GM18867 (cell line): ENCODE measurements at regions not wholly inside any gene's neighbourhood (a gene's known extent, or its start where the extent isn't known, plus 50 kb on each side); places are given as distances from the start of the nearest gene placed in this dataset.

Experiments used
- ATAC-seq: cut with Tn5 transposase; IDR thresholded peaks from one replicate; pipeline ENCODE4 v1.9.1; 2021; ENCODE audit warnings: mild to moderate bottlenecking, moderate library complexity; ENCODE audit not compliant: unreplicated experiment

- no peak for ATAC-seq
Observed at GRCh38 chr11:88448131-88448670, 110.7 kb upstream of the CTSC start.

- ATAC-seq, result no peak
Observed at GRCh38 chr11:88447281-88447680, 109.7 kb upstream of the CTSC start.

GRCh38 chr11:88439356-88439755 lies 101.8 kb upstream of the CTSC start:
- ATAC-seq, result no peak

GRCh38 chr11:88438721-88439120 lies 101.2 kb upstream of the CTSC start:
- ATAC-seq, result no peak

- peak; percentile 99 for ATAC-seq
Observed at GRCh38 chr11:88435415-88435814, 97.9 kb upstream of the CTSC start.

- ATAC-seq, result no peak
Observed at GRCh38 chr11:88434333-88434976, 96.9 kb upstream of the CTSC start.

GRCh38 chr11:88433536-88434230 lies 96.1 kb upstream of the CTSC start:
- no peak for ATAC-seq

GRCh38 chr11:88431675-88432341 lies 94.3 kb upstream of the CTSC start:
- no peak for ATAC-seq

GRCh38 chr11:88428959-88429358 lies 91.4 kb upstream of the CTSC start:
- no peak for ATAC-seq

- no peak for ATAC-seq
Observed at GRCh38 chr11:88427719-88428118, 90.2 kb upstream of the CTSC start.

- no peak for ATAC-seq
Observed at GRCh38 chr11:88424881-88425280, 87.3 kb upstream of the CTSC start.

- peak; percentile 81 for ATAC-seq
Observed at GRCh38 chr11:88421530-88421929, 84.0 kb upstream of the CTSC start.

GRCh38 chr11:88420165-88420791 lies 82.7 kb upstream of the CTSC start:
- no peak for ATAC-seq

GRCh38 chr11:88418508-88418907 lies 81.0 kb upstream of the CTSC start:
- ATAC-seq, result no peak

- ATAC-seq, result no peak
Observed at GRCh38 chr11:88415495-88415894, 78.0 kb upstream of the CTSC start.

GRCh38 chr11:88414981-88415413 lies 77.5 kb upstream of the CTSC start:
- no peak for ATAC-seq

- no peak for ATAC-seq
Observed at GRCh38 chr11:88414385-88414861, 76.9 kb upstream of the CTSC start.

- ATAC-seq, result no peak
Observed at GRCh38 chr11:88411265-88411664, 73.7 kb upstream of the CTSC start.

GRCh38 chr11:88410656-88411055 lies 73.1 kb upstream of the CTSC start:
- ATAC-seq, result no peak

GRCh38 chr11:88410056-88410455 lies 72.5 kb upstream of the CTSC start:
- ATAC-seq, result no peak

GRCh38 chr11:88406876-88407275 lies 69.3 kb upstream of the CTSC start:
- ATAC-seq, result no peak
